ENCODE measurements at regions not wholly inside any gene's neighbourhood (a gene's known extent, or its start where the extent isn't known, plus 50 kb on each side); places are given as distances from the start of the nearest gene placed in this dataset.
A peak's percentile ranks its signal among the peaks of the same experiment; 100 is the strongest.

GRCh38 chr2:238967031-238967977 lies 119.4 kb downstream of the TWIST2 start:
- TF ChIP-seq CTCF (IDR thresholded peaks at IDR 0.05) (no peak), POLR2A (IDR thresholded peaks at IDR 0.05) (no peak)
- DNase-seq (ENCODE audit: low spot score in 2 of 2) = peak in 1 of 2 donors; percentile 80
- intact Hi-C loops (cut with DNase I; ENCODE audit: low total_unique reads) = no loop called here
- WGBS, 2 donors = 84 to 85% methylated on average over 43 of the region's 43 CpGs
- no peak overlapping the region for H3K4me3 ChIP-seq (ENCODE audit: low read depth, poor library complexity, severe bottlenecking)

GRCh38 chr2:238967978-238968360 lies 120.1 kb downstream of the TWIST2 start:
- 84 to 92% methylated on average over 8 of the region's 8 CpGs for WGBS, 2 donors
- TF ChIP-seq CTCF (IDR thresholded peaks at IDR 0.05) (no peak), POLR2A (IDR thresholded peaks at IDR 0.05) (no peak)
- intact Hi-C loops (cut with DNase I; ENCODE audit: low total_unique reads) = no loop called here
- H3K4me3 ChIP-seq (ENCODE audit: low read depth, poor library complexity, severe bottlenecking) = no peak overlapping the region
- no peak for DNase-seq (ENCODE audit: low spot score in 2 of 2)

- peak in 1 of 2 donors; percentile 81 for DNase-seq (ENCODE audit: low spot score in 2 of 2)
- TF ChIP-seq POLR2A (IDR thresholded peaks at IDR 0.05) (no peak), CTCF (IDR thresholded peaks at IDR 0.05) (no peak)
- intact Hi-C loops (cut with DNase I; ENCODE audit: low total_unique reads) = no loop called here
- WGBS, 2 donors = 68 to 69% methylated on average over 17 of the region's 18 CpGs
- no peak overlapping the region for H3K4me3 ChIP-seq (ENCODE audit: low read depth, poor library complexity, severe bottlenecking)
Observed at GRCh38 chr2:238968616-238969384, 120.9 kb downstream of the TWIST2 start.

- intact Hi-C loops (cut with DNase I; ENCODE audit: low total_unique reads) = no loop called here
Observed at GRCh38 chr2:238969857-238970256, 122.0 kb downstream of the TWIST2 start.

GRCh38 chr2:238970553-238971081 lies 122.7 kb downstream of the TWIST2 start:
- WGBS, 2 donors = 52 to 57% methylated on average over 8 to 9 of the region's 9 CpGs
- peak in 1 of 2 donors; percentile 91 for DNase-seq (ENCODE audit: low spot score in 2 of 2)
- TF ChIP-seq CTCF (IDR thresholded peaks at IDR 0.05) = peak in 1 of 3 donors; percentile 84
- TF ChIP-seq POLR2A (IDR thresholded peaks at IDR 0.05) = no peak
- intact Hi-C loops (cut with DNase I; ENCODE audit: low total_unique reads) = no loop called here
- no peak overlapping the region for H3K4me3 ChIP-seq (ENCODE audit: low read depth, poor library complexity, severe bottlenecking)

More at GRCh38 chr2:238969857-238970256, 122.0 kb downstream of the TWIST2 start:
- WGBS, 2 donors = 66 to 84% methylated on average over 4 of the region's 4 CpGs
- no peak overlapping the region for H3K4me3 ChIP-seq (ENCODE audit: low read depth, poor library complexity, severe bottlenecking)
- peak in 1 of 2 donors; percentile 72 for DNase-seq (ENCODE audit: low spot score in 2 of 2)
- no peak for TF ChIP-seq POLR2A (IDR thresholded peaks at IDR 0.05)
- TF ChIP-seq CTCF (IDR thresholded peaks at IDR 0.05) = no peak
